ENCODE measurements at regions not wholly inside any gene's neighbourhood (a gene's known extent, or its start where the extent isn't known, plus 50 kb on each side); places are given as distances from the start of the nearest gene placed in this dataset.

DNA sequence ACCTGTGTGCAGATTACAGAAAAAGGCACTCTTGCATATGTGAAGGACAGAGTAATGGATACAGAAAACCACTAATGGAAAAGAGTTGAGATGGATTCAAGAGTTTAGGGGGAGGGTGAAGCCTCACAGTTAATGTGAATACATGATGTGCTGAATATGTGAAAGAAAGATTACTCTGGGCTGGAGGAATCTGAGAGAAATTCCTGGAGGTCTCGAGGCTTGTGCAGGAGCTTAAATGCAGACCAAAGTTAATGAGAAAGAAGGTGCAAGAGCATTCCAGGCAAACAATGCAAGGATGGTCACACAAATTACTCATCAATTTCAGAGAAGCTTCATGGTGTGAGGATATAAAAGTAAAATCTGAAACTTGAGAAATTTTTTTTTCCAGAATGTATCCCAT, 768.8 kb downstream of the STPG2 start:
- H3K27me3 ChIP-seq (ENCODE audit: control insufficient read depth, extremely low read depth, insufficient read depth, low read length) = no peaks in the 10 kb centered on the region
- TF ChIP-seq, protein P1, sequence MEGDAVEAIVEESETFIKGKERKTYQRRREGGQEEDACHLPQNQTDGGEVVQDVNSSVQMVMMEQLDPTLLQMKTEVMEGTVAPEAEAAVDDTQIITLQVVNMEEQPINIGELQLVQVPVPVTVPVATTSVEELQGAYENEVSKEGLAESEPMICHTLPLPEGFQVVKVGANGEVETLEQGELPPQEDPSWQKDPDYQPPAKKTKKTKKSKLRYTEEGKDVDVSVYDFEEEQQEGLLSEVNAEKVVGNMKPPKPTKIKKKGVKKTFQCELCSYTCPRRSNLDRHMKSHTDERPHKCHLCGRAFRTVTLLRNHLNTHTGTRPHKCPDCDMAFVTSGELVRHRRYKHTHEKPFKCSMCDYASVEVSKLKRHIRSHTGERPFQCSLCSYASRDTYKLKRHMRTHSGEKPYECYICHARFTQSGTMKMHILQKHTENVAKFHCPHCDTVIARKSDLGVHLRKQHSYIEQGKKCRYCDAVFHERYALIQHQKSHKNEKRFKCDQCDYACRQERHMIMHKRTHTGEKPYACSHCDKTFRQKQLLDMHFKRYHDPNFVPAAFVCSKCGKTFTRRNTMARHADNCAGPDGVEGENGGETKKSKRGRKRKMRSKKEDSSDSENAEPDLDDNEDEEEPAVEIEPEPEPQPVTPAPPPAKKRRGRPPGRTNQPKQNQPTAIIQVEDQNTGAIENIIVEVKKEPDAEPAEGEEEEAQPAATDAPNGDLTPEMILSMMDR (optimal IDR thresholded peaks at IDR 0.05 in 1 of 3, IDR thresholded peaks at IDR 0.05 in 1 of 3, conservative IDR thresholded peaks at IDR 0.05 in 1 of 3; ENCODE audit: extremely low read depth in 1 of 3, insufficient read depth in 2 of 3, low read length in 3 of 3) = no peak
- no peak for TF ChIP-seq EZH2 (IDR thresholded peaks at IDR 0.05; ENCODE audit: low read length)
- dilution Hi-C loops (cut with MboI; ENCODE audit: extremely low pct_ligation_motif_present, low sequenced_read_pairs) = no loop called here
- H2AFZ ChIP-seq (ENCODE audit: control insufficient read depth, low read length) = no peak overlapping the region
- no peaks in the 10 kb centered on the region for H3K9me1 ChIP-seq (ENCODE audit: control insufficient read depth, extremely low read depth, insufficient read depth, low read length)
- no peak for DNase-seq (ENCODE audit: low read depth, low spot score)
- H3K4me2 ChIP-seq (ENCODE audit: control insufficient read depth, extremely low read depth, insufficient read depth, low read depth, low read length) = no peak overlapping the region
- no peak for FAIRE-seq
- H3K9ac ChIP-seq (ENCODE audit: control insufficient read depth, extremely low read depth, insufficient read depth, low read length) = no peak overlapping the region
- no peaks in the 10 kb centered on the region for H3K9me3 ChIP-seq (ENCODE audit: control insufficient read depth, low read depth, low read length)
- no peaks in the 10 kb centered on the region for H3K36me3 ChIP-seq (ENCODE audit: control insufficient read depth in 2 of 2, extremely low read depth in 1 of 2, insufficient read depth in 2 of 2, low read length in 2 of 2)
- H3K79me2 ChIP-seq (ENCODE audit: control insufficient read depth, insufficient read depth, low read length) = no peaks in the 10 kb centered on the region
- no peak overlapping the region for H3K4me3 ChIP-seq (ENCODE audit: control insufficient read depth in 2 of 3, extremely low read depth in 1 of 3, insufficient read depth in 2 of 3, low read depth in 1 of 3, low read length in 3 of 3)
- H4K20me1 ChIP-seq (ENCODE audit: control insufficient read depth, extremely low read depth, insufficient read depth, low read length) = no peaks in the 10 kb centered on the region
- no peaks in the 10 kb centered on the region for H3K4me1 ChIP-seq (ENCODE audit: control insufficient read depth, extremely low read depth, insufficient read depth, low read length)
- no peak overlapping the region for H3K27ac ChIP-seq (ENCODE audit: control insufficient read depth, insufficient read depth, low read length)

DNA sequence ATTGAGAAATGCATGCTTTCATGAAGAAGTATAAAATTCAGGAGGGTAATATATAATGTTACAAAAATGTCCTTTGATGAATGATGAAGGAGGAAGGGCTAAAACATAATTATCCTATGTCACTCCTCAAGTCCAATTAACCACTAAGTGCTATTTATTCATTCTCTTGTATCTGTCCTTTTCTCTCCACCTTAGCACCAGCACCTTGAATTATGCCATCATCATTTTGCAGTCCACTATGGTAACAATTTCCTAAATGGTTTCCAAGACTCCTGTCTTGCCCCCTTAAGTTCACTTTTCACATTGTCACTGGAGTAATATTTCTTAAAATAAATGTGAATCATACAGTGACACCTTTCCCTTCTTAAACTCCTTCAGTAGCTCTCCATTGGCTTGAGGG, 756.3 kb downstream of the STPG2 start:
- Histone ChIP-seq H3K4me3 (ENCODE audit: control insufficient read depth in 2 of 3, extremely low read depth in 1 of 3, insufficient read depth in 2 of 3, low read depth in 1 of 3, low read length in 3 of 3) (no peak overlapping the region), H3K36me3 (ENCODE audit: control insufficient read depth in 2 of 2, extremely low read depth in 1 of 2, insufficient read depth in 2 of 2, low read length in 2 of 2) (no peaks in the 10 kb centered on the region), H3K27ac (ENCODE audit: control insufficient read depth, insufficient read depth, low read length) (no peak overlapping the region), H3K27me3 (ENCODE audit: control insufficient read depth, extremely low read depth, insufficient read depth, low read length) (no peaks in the 10 kb centered on the region), H2AFZ (ENCODE audit: control insufficient read depth, low read length) (no peak overlapping the region), H4K20me1 (ENCODE audit: control insufficient read depth, extremely low read depth, insufficient read depth, low read length) (no peaks in the 10 kb centered on the region), H3K4me2 (ENCODE audit: control insufficient read depth, extremely low read depth, insufficient read depth, low read depth, low read length) (no peak overlapping the region), H3K9me1 (ENCODE audit: control insufficient read depth, extremely low read depth, insufficient read depth, low read length) (no peaks in the 10 kb centered on the region), H3K79me2 (ENCODE audit: control insufficient read depth, insufficient read depth, low read length) (no peaks in the 10 kb centered on the region), H3K9ac (ENCODE audit: control insufficient read depth, extremely low read depth, insufficient read depth, low read length) (no peak overlapping the region), H3K4me1 (ENCODE audit: control insufficient read depth, extremely low read depth, insufficient read depth, low read length) (no peaks in the 10 kb centered on the region), H3K9me3 (ENCODE audit: control insufficient read depth, low read depth, low read length) (no peaks in the 10 kb centered on the region)
- no peak for TF ChIP-seq EZH2 (IDR thresholded peaks at IDR 0.05; ENCODE audit: low read length)
- TF ChIP-seq, protein P1 (optimal IDR thresholded peaks at IDR 0.05 in 1 of 3, IDR thresholded peaks at IDR 0.05 in 1 of 3, conservative IDR thresholded peaks at IDR 0.05 in 1 of 3; ENCODE audit: extremely low read depth in 1 of 3, insufficient read depth in 2 of 3, low read length in 3 of 3) = no peak
- no peak for FAIRE-seq
- no peak for DNase-seq (ENCODE audit: low read depth, low spot score)
- dilution Hi-C loops (cut with MboI; ENCODE audit: extremely low pct_ligation_motif_present, low sequenced_read_pairs) = no loop called here

Data from keratinocyte (primary cell).